ENCODE measurements at regions not wholly inside any gene's neighbourhood (a gene's known extent, or its start where the extent isn't known, plus 50 kb on each side); places are given as distances from the start of the nearest gene placed in this dataset.
"Not testable (repeated sequence)": the region's sequence is repeated elsewhere in the genome, so short reads cannot be mapped to it uniquely, and the experiment has no call there.

- not testable (repeated sequence) for TF ChIP-seq CTCF (IDR thresholded peaks at IDR 0.05; ENCODE audit: insufficient read depth, low read length); GABPA (IDR thresholded peaks at IDR 0.05; ENCODE audit: low read depth); POLR2AphosphoS5 (IDR thresholded peaks at IDR 0.05; ENCODE audit: low read depth)
Observed at GRCh38 chr1:120240181-120240580, 63.9 kb upstream of the SEC22B start.
